ENCODE measurements at regions not wholly inside any gene's neighbourhood (a gene's known extent, or its start where the extent isn't known, plus 50 kb on each side); places are given as distances from the start of the nearest gene placed in this dataset.

GRCh38 chr1:10906866-10907519 is 105.5 kb upstream of the TARDBP start:
- H3K27ac ChIP-seq (ENCODE audit: low read depth in 1 of 2, low read length in 2 of 2): no peak overlapping the region
- H3K9ac ChIP-seq (ENCODE audit: low read depth in 1 of 2, low read length in 2 of 2): no peak overlapping the region
- no peaks in the 10 kb centered on the region for H3K9me3 ChIP-seq (ENCODE audit: control insufficient read depth in 4 of 4, low read length in 3 of 4)
- H3K36me3 ChIP-seq (ENCODE audit: control insufficient read depth in 4 of 4, insufficient read depth in 3 of 4, low read depth in 1 of 4, low read length in 3 of 4): no peaks in the 10 kb centered on the region
- WGBS: 86% methylated on average over 14 of the region's 14 CpGs
- no peaks in the 10 kb centered on the region for H3K27me3 ChIP-seq (ENCODE audit: control insufficient read depth in 4 of 4, insufficient read depth in 4 of 4, low read length in 3 of 4)
- no peak for DNase-seq (ENCODE audit: low spot score)
- no peaks in the 10 kb centered on the region for H3K4me1 ChIP-seq (ENCODE audit: control insufficient read depth in 4 of 4, insufficient read depth in 4 of 4, low read length in 3 of 4)
- TF ChIP-seq SP1 (IDR thresholded peaks at IDR 0.05) (no peak), NR2F2 (IDR thresholded peaks at IDR 0.05) (no peak), RXRA (IDR thresholded peaks at IDR 0.05) (no peak), FOXA2 (IDR thresholded peaks at IDR 0.05) (no peak), YY1 (IDR thresholded peaks at IDR 0.05) (no peak), JUND (IDR thresholded peaks at IDR 0.05) (no peak), EGR1 (IDR thresholded peaks at IDR 0.05; ENCODE audit: low read depth in 2 of 2) (no peak), HNF4G (IDR thresholded peaks at IDR 0.05) (no peak), TAF1 (conservative IDR thresholded peaks at IDR 0.05) (no peak), ATF3 (IDR thresholded peaks at IDR 0.05) (no peak), GABPA (IDR thresholded peaks at IDR 0.05 in 1 of 2, conservative IDR thresholded peaks at IDR 0.05 in 1 of 2) (no peak), HNF4A (conservative IDR thresholded peaks at IDR 0.05) (no peak), MAX (IDR thresholded peaks at IDR 0.05) (no peak), RAD21 (IDR thresholded peaks at IDR 0.05) (no peak), REST (IDR thresholded peaks at IDR 0.05) (no peak), FOXA1 (IDR thresholded peaks at IDR 0.05) (no peak), CTCF (IDR thresholded peaks at IDR 0.05; ENCODE audit: low read depth, low read length, missing input control) (no peak), ZBTB33 (IDR thresholded peaks at IDR 0.05) (no peak)
- H3K4me3 ChIP-seq (ENCODE audit: low read depth in 1 of 3, low read length in 3 of 3): no peak overlapping the region
